ENCODE measurements at regions not wholly inside any gene's neighbourhood (a gene's known extent, or its start where the extent isn't known, plus 50 kb on each side); places are given as distances from the start of the nearest gene placed in this dataset.

GRCh38 chr4:71261633-71262121 lies 77.1 kb upstream of the SLC4A4 start:
- ATAC-seq: no peak
- TF ChIP-seq RARB (CRISPR knock-in tag; IDR thresholded peaks at IDR 0.05): no peak
- no peak for TF ChIP-seq TOX (CRISPR knock-in tag; IDR thresholded peaks at IDR 0.05; ENCODE audit: borderline replicate concordance)
- TF ChIP-seq ISL1 (CRISPR knock-in tag; IDR thresholded peaks at IDR 0.05): no peak
- TF ChIP-seq ZNF8 (CRISPR knock-in tag; IDR thresholded peaks at IDR 0.05): no peak
- TF ChIP-seq, protein P1, sequence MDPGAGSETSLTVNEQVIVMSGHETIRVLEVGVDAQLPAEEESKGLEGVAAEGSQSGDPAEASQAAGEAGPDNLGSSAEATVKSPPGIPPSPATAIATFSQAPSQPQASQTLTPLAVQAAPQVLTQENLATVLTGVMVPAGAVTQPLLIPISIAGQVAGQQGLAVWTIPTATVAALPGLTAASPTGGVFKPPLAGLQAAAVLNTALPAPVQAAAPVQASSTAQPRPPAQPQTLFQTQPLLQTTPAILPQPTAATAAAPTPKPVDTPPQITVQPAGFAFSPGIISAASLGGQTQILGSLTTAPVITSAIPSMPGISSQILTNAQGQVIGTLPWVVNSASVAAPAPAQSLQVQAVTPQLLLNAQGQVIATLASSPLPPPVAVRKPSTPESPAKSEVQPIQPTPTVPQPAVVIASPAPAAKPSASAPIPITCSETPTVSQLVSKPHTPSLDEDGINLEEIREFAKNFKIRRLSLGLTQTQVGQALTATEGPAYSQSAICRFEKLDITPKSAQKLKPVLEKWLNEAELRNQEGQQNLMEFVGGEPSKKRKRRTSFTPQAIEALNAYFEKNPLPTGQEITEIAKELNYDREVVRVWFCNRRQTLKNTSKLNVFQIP (CRISPR knock-in tag; IDR thresholded peaks at IDR 0.05; ENCODE audit: borderline replicate concordance, low read depth): no peak
- no peak for TF ChIP-seq BACH2 (CRISPR knock-in tag; IDR thresholded peaks at IDR 0.05; ENCODE audit: borderline replicate concordance)
- no peak for TF ChIP-seq ZFP3 (CRISPR knock-in tag; IDR thresholded peaks at IDR 0.05)
- no peak for TF ChIP-seq TCF4 (CRISPR knock-in tag; IDR thresholded peaks at IDR 0.05; ENCODE audit: borderline replicate concordance)

DNA sequence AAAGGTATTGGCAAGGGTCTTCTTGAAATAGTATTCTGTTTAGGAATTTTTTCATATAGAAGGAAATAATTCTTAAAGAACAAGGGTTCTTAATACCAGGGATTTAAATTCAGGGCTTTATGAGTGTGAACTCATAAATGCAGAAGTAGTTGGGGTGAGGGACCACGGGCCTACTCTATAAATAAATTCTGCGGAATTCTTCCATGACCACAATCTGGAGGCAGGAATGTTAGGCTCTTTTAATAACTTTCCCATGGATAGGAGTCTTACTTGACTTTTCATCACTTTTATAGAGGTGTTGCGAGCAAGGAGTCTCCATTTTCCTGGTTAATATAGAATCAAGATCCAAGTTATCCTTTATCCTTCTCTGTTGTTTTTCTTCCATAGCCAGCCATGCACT lies 76.7 kb upstream of the SLC4A4 start:
- no peak for ATAC-seq
- TF ChIP-seq CSDC2 (CRISPR knock-in tag; IDR thresholded peaks at IDR 0.05) (no peak), ZFP3 (CRISPR knock-in tag; IDR thresholded peaks at IDR 0.05) (no peak), ZNF8 (CRISPR knock-in tag; IDR thresholded peaks at IDR 0.05) (no peak), TOX (CRISPR knock-in tag; IDR thresholded peaks at IDR 0.05; ENCODE audit: borderline replicate concordance) (no peak), RARB (CRISPR knock-in tag; IDR thresholded peaks at IDR 0.05) (no peak), ESRRG (CRISPR knock-in tag; IDR thresholded peaks at IDR 0.05) (no peak), PATZ1 (CRISPR knock-in tag; IDR thresholded peaks at IDR 0.05; ENCODE audit: borderline replicate concordance) (no peak), CSRNP3 (CRISPR knock-in tag; IDR thresholded peaks at IDR 0.05) (no peak), PPARA (CRISPR knock-in tag; IDR thresholded peaks at IDR 0.05; ENCODE audit: borderline replicate concordance) (no peak), ZNF565 (CRISPR knock-in tag; conservative IDR thresholded peaks at IDR 0.05; ENCODE audit: low read depth) (no peak), OSR1 (CRISPR knock-in tag; IDR thresholded peaks at IDR 0.05) (no peak), TCF4 (CRISPR knock-in tag; IDR thresholded peaks at IDR 0.05; ENCODE audit: borderline replicate concordance) (no peak), GLIS3 (CRISPR knock-in tag; IDR thresholded peaks at IDR 0.05) (no peak)
- TF ChIP-seq, protein P2, sequence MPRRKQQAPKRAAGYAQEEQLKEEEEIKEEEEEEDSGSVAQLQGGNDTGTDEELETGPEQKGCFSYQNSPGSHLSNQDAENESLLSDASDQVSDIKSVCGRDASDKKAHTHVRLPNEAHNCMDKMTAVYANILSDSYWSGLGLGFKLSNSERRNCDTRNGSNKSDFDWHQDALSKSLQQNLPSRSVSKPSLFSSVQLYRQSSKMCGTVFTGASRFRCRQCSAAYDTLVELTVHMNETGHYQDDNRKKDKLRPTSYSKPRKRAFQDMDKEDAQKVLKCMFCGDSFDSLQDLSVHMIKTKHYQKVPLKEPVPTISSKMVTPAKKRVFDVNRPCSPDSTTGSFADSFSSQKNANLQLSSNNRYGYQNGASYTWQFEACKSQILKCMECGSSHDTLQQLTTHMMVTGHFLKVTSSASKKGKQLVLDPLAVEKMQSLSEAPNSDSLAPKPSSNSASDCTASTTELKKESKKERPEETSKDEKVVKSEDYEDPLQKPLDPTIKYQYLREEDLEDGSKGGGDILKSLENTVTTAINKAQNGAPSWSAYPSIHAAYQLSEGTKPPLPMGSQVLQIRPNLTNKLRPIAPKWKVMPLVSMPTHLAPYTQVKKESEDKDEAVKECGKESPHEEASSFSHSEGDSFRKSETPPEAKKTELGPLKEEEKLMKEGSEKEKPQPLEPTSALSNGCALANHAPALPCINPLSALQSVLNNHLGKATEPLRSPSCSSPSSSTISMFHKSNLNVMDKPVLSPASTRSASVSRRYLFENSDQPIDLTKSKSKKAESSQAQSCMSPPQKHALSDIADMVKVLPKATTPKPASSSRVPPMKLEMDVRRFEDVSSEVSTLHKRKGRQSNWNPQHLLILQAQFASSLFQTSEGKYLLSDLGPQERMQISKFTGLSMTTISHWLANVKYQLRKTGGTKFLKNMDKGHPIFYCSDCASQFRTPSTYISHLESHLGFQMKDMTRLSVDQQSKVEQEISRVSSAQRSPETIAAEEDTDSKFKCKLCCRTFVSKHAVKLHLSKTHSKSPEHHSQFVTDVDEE (CRISPR knock-in tag; IDR thresholded peaks at IDR 0.05): no peak
- TF ChIP-seq, protein P1 (CRISPR knock-in tag; IDR thresholded peaks at IDR 0.05; ENCODE audit: borderline replicate concordance, low read depth): no peak

DNA sequence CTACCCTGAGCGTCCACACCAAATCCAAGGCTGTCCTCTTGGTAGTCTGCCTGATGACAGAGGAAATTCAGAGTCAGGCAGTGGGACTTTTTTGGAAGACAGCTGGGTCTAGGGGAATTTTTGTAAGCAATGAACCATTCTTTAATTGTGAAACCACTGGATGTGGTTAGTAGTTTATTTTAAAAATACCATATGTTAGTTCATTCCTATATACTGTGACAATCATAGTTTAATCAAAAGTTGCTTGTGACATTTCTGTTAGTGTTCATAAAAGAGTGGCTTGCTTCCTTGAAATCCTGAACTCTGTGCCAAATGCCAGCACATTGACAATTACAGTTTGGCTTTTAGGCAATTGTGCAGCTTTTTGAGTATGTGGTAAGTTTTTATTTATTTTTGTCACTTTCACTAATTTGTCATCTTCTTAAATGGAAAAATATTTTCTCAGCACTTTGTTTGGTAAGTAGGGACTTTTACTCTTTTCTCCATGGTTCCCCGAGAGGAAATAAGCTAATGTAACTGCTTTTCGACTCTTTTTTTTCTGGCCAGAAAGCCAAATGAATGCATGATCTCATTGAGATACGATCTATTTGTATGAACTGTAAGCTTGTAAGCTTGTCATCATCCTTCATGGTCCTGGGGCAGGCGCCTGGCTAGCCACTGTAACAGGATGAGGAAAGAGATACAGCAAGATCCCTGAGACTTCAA lies 72.6 kb upstream of the SLC4A4 start:
- no peak for TF ChIP-seq BACH2 (CRISPR knock-in tag; IDR thresholded peaks at IDR 0.05; ENCODE audit: borderline replicate concordance)
- TF ChIP-seq, protein P1 (CRISPR knock-in tag; IDR thresholded peaks at IDR 0.05; ENCODE audit: borderline replicate concordance, low read depth): no peak
- TF ChIP-seq, protein P2 (CRISPR knock-in tag; IDR thresholded peaks at IDR 0.05): no peak
- no peak for TF ChIP-seq ZC3H10 (CRISPR knock-in tag; IDR thresholded peaks at IDR 0.05)
- TF ChIP-seq ARNTL (CRISPR knock-in tag; IDR thresholded peaks at IDR 0.05; ENCODE audit: borderline replicate concordance, low read depth): no peak
- TF ChIP-seq TCF4 (CRISPR knock-in tag; IDR thresholded peaks at IDR 0.05; ENCODE audit: borderline replicate concordance): no peak
- no peak for TF ChIP-seq ISL1 (CRISPR knock-in tag; IDR thresholded peaks at IDR 0.05)
- TF ChIP-seq ZFP30 (CRISPR knock-in tag; IDR thresholded peaks at IDR 0.05): no peak
- no peak for TF ChIP-seq TOX (CRISPR knock-in tag; IDR thresholded peaks at IDR 0.05; ENCODE audit: borderline replicate concordance)
- ATAC-seq: no peak

All from SK-N-SH treated with all-trans-retinoic acid at 6 μM for 48 hours (cell line).